H1 (cell line): ENCODE measurements at regions not wholly inside any gene's neighbourhood (a gene's known extent, or its start where the extent isn't known, plus 50 kb on each side); places are given as distances from the start of the nearest gene placed in this dataset.
A peak's percentile ranks its signal among the peaks of the same experiment; 100 is the strongest.
"Not testable (repeated sequence)": the region's sequence is repeated elsewhere in the genome, so short reads cannot be mapped to it uniquely, and the experiment has no call there.

ENCODE experiments used
- CTCF ChIA-PET: fragments of 300-600 bp; sonication (Branson Sonifier 250); formaldehyde crosslinking; loops from one replicate; lab custom pipeline; 2021; ENCODE audit not compliant: partially characterized antibody; lab: Charles Lee
- POLR2A ChIA-PET: fragments of 300-600 bp; sonication (Branson Sonifier 250); formaldehyde crosslinking; loops from one replicate; lab custom pipeline; 2021; ENCODE audit warnings: inconsistent platforms; ENCODE audit not compliant: partially characterized antibody; lab: Charles Lee
- DNase-seq, 2 experiments: peaks; one replicate each; pipeline versions ENCODE4 v3.0.0 to v3.0.0-alpha.2; 2010 to 2022; ENCODE audit warnings: low spot score in 2 of 2, low read depth in 1 of 2, mixed read lengths in 1 of 2
- FAIRE-seq: peaks from 2 replicates; lab custom pipeline; 2011; peaks lifted over from hg19 to GRCh38; lab: Jason Lieb, UNC
- H2AFZ ChIP-seq: 2 replicates; pipeline ENCODE4 v1.8.1; 2012; ENCODE audit warnings: low read length, inconsistent platforms
- H2AK5ac ChIP-seq: 2 replicates; pipeline ENCODE4 v1.6.1; 2013; ENCODE audit warnings: low read depth, low read length
- H2BK120ac ChIP-seq: replicated peaks from 2 replicates; pipeline ENCODE3; 2013; ENCODE audit warnings: low read depth, low read length, inconsistent platforms
- H2BK12ac ChIP-seq: 2 replicates; pipeline ENCODE4 v1.6.1; 2013; ENCODE audit warnings: low read depth, low read length
- H2BK15ac ChIP-seq: 2 replicates; pipeline ENCODE4 v1.6.1; 2013; ENCODE audit warnings: low read length
- H2BK20ac ChIP-seq: 2 replicates; pipeline ENCODE4 v1.6.1; 2013; ENCODE audit warnings: low read length
- H2BK5ac ChIP-seq: 2 replicates; pipeline ENCODE4 v1.6.1; 2013; ENCODE audit warnings: low read depth, low read length
- H3K14ac ChIP-seq: 2 replicates; pipeline ENCODE4 v1.6.1; 2013; ENCODE audit warnings: inconsistent platforms; ENCODE audit not compliant: insufficient read length
- H3K18ac ChIP-seq: 2 replicates; pipeline ENCODE4 v1.6.1; 2013; ENCODE audit warnings: low read length; ENCODE audit errors: extremely low read depth
- H3K23ac ChIP-seq: 2 replicates; pipeline ENCODE4 v1.6.1; 2013; ENCODE audit warnings: inconsistent platforms; ENCODE audit not compliant: insufficient read length
- H3K23me2 ChIP-seq: 2 replicates; pipeline ENCODE4 v1.6.1; 2013; ENCODE audit warnings: low read depth, low read length
- H3K27ac ChIP-seq: 2 replicates; pipeline ENCODE4 v1.6.1; 2011; ENCODE audit warnings: low read depth, low read length, inconsistent platforms
- H3K27me3 ChIP-seq, 4 experiments: replicated peaks in 1 of 4; 1 replicate in 1 of 4; 2 replicates in 3 of 4; pipeline versions ENCODE4 v1.6.1 to v1.8.1; 2011 to 2013; ENCODE audit warnings: low read length in 3 of 4, mild to moderate bottlenecking in 3 of 4, inconsistent platforms in 2 of 4, mixed read lengths in 2 of 4, moderate library complexity in 1 of 4; ENCODE audit not compliant: control insufficient read depth in 3 of 4, insufficient read depth in 3 of 4; ENCODE audit errors: extremely low read depth in 1 of 4
- H3K36me3 ChIP-seq, 4 experiments: 2 replicates each; pipeline versions ENCODE4 v1.6.1 to v1.8.1; 2011 to 2013; ENCODE audit warnings: mild to moderate bottlenecking in 4 of 4, low read length in 3 of 4, moderate library complexity in 2 of 4, control low read depth in 1 of 4, inconsistent platforms in 1 of 4; ENCODE audit not compliant: insufficient read depth in 4 of 4, control insufficient read depth in 2 of 4
- H3K4ac ChIP-seq: replicated peaks from 2 replicates; pipeline ENCODE3; 2013; ENCODE audit warnings: low read length, low read depth, mixed read lengths, inconsistent platforms; ENCODE audit not compliant: insufficient read length
- H3K4me1 ChIP-seq, 4 experiments: replicated peaks in 1 of 4; 1 replicate in 1 of 4; 2 replicates in 3 of 4; pipeline versions ENCODE4 v1.6.1 to v1.8.1; 2011 to 2013; ENCODE audit warnings: low read length in 3 of 4, inconsistent platforms in 2 of 4, mixed read lengths in 1 of 4; ENCODE audit not compliant: insufficient read depth in 4 of 4, control insufficient read depth in 3 of 4
- H3K4me2 ChIP-seq, 2 experiments: 2 replicates each; pipeline versions ENCODE4 v1.6.1 to v1.8.1; 2011 to 2013; ENCODE audit warnings: low read depth in 2 of 2, low read length in 2 of 2, control low read depth in 1 of 2, inconsistent platforms in 1 of 2, mild to moderate bottlenecking in 1 of 2; ENCODE audit not compliant: insufficient read depth in 1 of 2
- H3K4me3 ChIP-seq, 4 experiments: fragments of 200-600, 300-600 bp in 1 of 4; sonication (generic), shearing (Covaris generic), sonication (Bioruptor Twin) in 1 of 4; 2 replicates each; pipeline versions ENCODE4 v1.5.1 to v1.8.1; 2011 to 2016; ENCODE audit warnings: low read length in 4 of 4, low read depth in 3 of 4, control low read depth in 2 of 4, inconsistent platforms in 2 of 4, mild to moderate bottlenecking in 2 of 4, mixed read lengths in 1 of 4, moderate library complexity in 1 of 4; ENCODE audit not compliant: insufficient read depth in 2 of 4; ENCODE audit errors: extremely low read depth in 1 of 4
- H3K56ac ChIP-seq: replicated peaks from 2 replicates; pipeline ENCODE3; 2013; ENCODE audit warnings: low read depth, mild to moderate bottlenecking, mixed read lengths, low read length, inconsistent platforms; ENCODE audit not compliant: insufficient read length
- H3K79me1 ChIP-seq: 2 replicates; pipeline ENCODE4 v1.6.1; 2013; ENCODE audit warnings: low read depth, low read length, control low read depth
- H3K79me2 ChIP-seq, 2 experiments: 2 replicates each; pipeline versions ENCODE4 v1.6.1 to v1.8.1; 2012 to 2013; ENCODE audit warnings: low read length in 2 of 2, mild to moderate bottlenecking in 2 of 2, inconsistent platforms in 1 of 2; ENCODE audit not compliant: insufficient read depth in 2 of 2, control insufficient read depth in 1 of 2
- H3K9ac ChIP-seq, 4 experiments: replicated peaks in 1 of 4; 1 replicate in 1 of 4; 2 replicates in 3 of 4; pipeline versions ENCODE4 v1.6.1 to v1.8.1; 2011 to 2013; ENCODE audit warnings: low read depth in 3 of 4, low read length in 3 of 4, control low read depth in 2 of 4, mild to moderate bottlenecking in 2 of 4, moderate library complexity in 2 of 4, inconsistent platforms in 1 of 4; ENCODE audit errors: extremely low read depth in 1 of 4
- H3K9me3 ChIP-seq, 2 experiments: 2 replicates each; pipeline versions ENCODE4 v1.6.1 to v1.8.1; 2012 to 2013; ENCODE audit warnings: mild to moderate bottlenecking in 2 of 2, moderate library complexity in 2 of 2, control low read depth in 1 of 2, inconsistent platforms in 1 of 2, low read depth in 1 of 2, low read length in 1 of 2, mixed read lengths in 1 of 2; ENCODE audit not compliant: insufficient read depth in 2 of 2
- H4K20me1 ChIP-seq, 2 experiments: replicated peaks in 1 of 2; 2 replicates each; pipeline versions ENCODE3 to v1.8.1; 2011 to 2013; ENCODE audit warnings: inconsistent platforms in 2 of 2, low read length in 2 of 2, mild to moderate bottlenecking in 1 of 2; ENCODE audit not compliant: insufficient read depth in 2 of 2, control insufficient read depth in 1 of 2
- H4K5ac ChIP-seq: 2 replicates; pipeline ENCODE4 v1.6.1; 2013; ENCODE audit warnings: low read length, low read depth, mixed read lengths, inconsistent platforms; ENCODE audit not compliant: insufficient read length
- H4K8ac ChIP-seq: 2 replicates; pipeline ENCODE4 v1.8.0; 2013; ENCODE audit warnings: mild to moderate bottlenecking, moderate library complexity, low read length, inconsistent platforms; ENCODE audit not compliant: insufficient read depth; ENCODE audit errors: extremely low read depth
- H4K91ac ChIP-seq: replicated peaks from 2 replicates; pipeline ENCODE3; 2013; ENCODE audit warnings: low read length, mixed read lengths, inconsistent platforms; ENCODE audit not compliant: insufficient read length
- WGBS, 2 experiments: shearing (Covaris generic) in 1 of 2; methylation state at CpG; one replicate each; pipeline versions ENCODE4 v1.1.6 to v1.1.7; 2013 to 2015; ENCODE audit warnings: low lambda C conversion rate in 2 of 2, mixed read lengths in 2 of 2, inconsistent platforms in 1 of 2, low coverage in 1 of 2, missing lambda C conversion rate in 1 of 2; ENCODE audit not compliant: insufficient replicate concordance in 2 of 2, insufficient coverage in 1 of 2, insufficient read length in 1 of 2; ENCODE audit errors: extremely low coverage in 1 of 2, missing lambda C conversion rate in 1 of 2; 5-methylcytosine and 5-hydroxymethylcytosine counted together

GRCh38 chr2:91503959-91504741, 2812.7 kb downstream of the RPIA start:
- H3K4me2 ChIP-seq, H3K4ac ChIP-seq, H2BK20ac ChIP-seq, H3K56ac ChIP-seq, H2AFZ ChIP-seq, H3K79me2 ChIP-seq, H3K4me3 ChIP-seq, H3K14ac ChIP-seq, H2BK120ac ChIP-seq, CTCF ChIA-PET, POLR2A ChIA-PET, H3K23me2 ChIP-seq, H3K4me1 ChIP-seq, H3K79me1 ChIP-seq, FAIRE-seq, H2BK15ac ChIP-seq, H4K20me1 ChIP-seq, H3K36me3 ChIP-seq, H4K8ac ChIP-seq, H3K27me3 ChIP-seq, H3K9ac ChIP-seq, H2BK5ac ChIP-seq, H2AK5ac ChIP-seq, H3K27ac ChIP-seq, H4K91ac ChIP-seq, H4K5ac ChIP-seq, H3K18ac ChIP-seq, H3K23ac ChIP-seq, H3K9me3 ChIP-seq, H2BK12ac ChIP-seq: not testable (repeated sequence)
- peak in 1 of 2 experiments; percentile 51 for DNase-seq
- 91% methylated on average over 8 of the region's 13 CpGs; no CpG with 5 or more reads in 1 of the 2 experiments for WGBS, 2 experiments

GRCh38 chr2:91508816-91509215, 2817.3 kb downstream of the RPIA start:
- H3K14ac ChIP-seq, H3K9ac ChIP-seq, H3K27me3 ChIP-seq, FAIRE-seq, H3K18ac ChIP-seq, H2BK20ac ChIP-seq, H2BK12ac ChIP-seq, H3K9me3 ChIP-seq, H3K23ac ChIP-seq, H2AK5ac ChIP-seq, H4K91ac ChIP-seq, H3K4ac ChIP-seq, POLR2A ChIA-PET, H3K79me2 ChIP-seq, H3K4me2 ChIP-seq, H3K4me3 ChIP-seq, H3K4me1 ChIP-seq, CTCF ChIA-PET, H2AFZ ChIP-seq, H3K27ac ChIP-seq, H2BK15ac ChIP-seq, H4K20me1 ChIP-seq, H2BK5ac ChIP-seq, H4K8ac ChIP-seq, H3K56ac ChIP-seq, H3K23me2 ChIP-seq, H3K36me3 ChIP-seq, H2BK120ac ChIP-seq, H4K5ac ChIP-seq, H3K79me1 ChIP-seq: not testable (repeated sequence)
- peak in 1 of 2 experiments; percentile 46 for DNase-seq
- 100% methylated on average over 1 of the region's 4 CpGs; no CpG with 5 or more reads in 1 of the 2 experiments for WGBS, 2 experiments
